Lower lobe of right lung (tissue), 2 donors: ENCODE measurements at regions not wholly inside any gene's neighbourhood (a gene's known extent, or its start where the extent isn't known, plus 50 kb on each side); places are given as distances from the start of the nearest gene placed in this dataset.

Experiments
- ATAC-seq, 2 donors: fragments of 200-7000 bp; cut with Tn5 transposase; one replicate each; pipeline ENCODE4 v1.9.1; 2020 to 2022; ENCODE audit warnings: mild to moderate bottlenecking in 2 of 2, moderate library complexity in 2 of 2
- DNase-seq: peaks from one replicate; pipeline ENCODE4 v3.0.0-alpha.2; 2020
- H3K27ac ChIP-seq: fragments of 200-600 bp; one replicate; pipeline ENCODE4 v1.8.0; 2022
- H3K27me3 ChIP-seq: fragments of 200-600 bp; one replicate; pipeline ENCODE4 v1.8.0; 2022; ENCODE audit warnings: low read depth
- H3K36me3 ChIP-seq: fragments of 200-600 bp; one replicate; pipeline ENCODE4 v1.8.0; 2022; ENCODE audit warnings: mild to moderate bottlenecking
- H3K4me1 ChIP-seq: fragments of 200-600 bp; one replicate; pipeline ENCODE4 v1.8.0; 2022
- H3K4me3 ChIP-seq: fragments of 200-600 bp; one replicate; pipeline ENCODE4 v1.8.0; 2022; ENCODE audit warnings: mild to moderate bottlenecking
- H3K9me3 ChIP-seq: fragments of 200-600 bp; one replicate; pipeline ENCODE4 v1.8.0; 2022
- intact Hi-C: fragments of 100-400 bp; cut with DNase I; formaldehyde crosslinking; loops from one replicate; pipeline ENCODE4 v1.11.0; 2022
- TF ChIP-seq, protein P1 (sequence below): fragments of 200-600 bp; IDR thresholded peaks from one replicate; pipeline ENCODE4 v1.8.0; 2022; ENCODE audit warnings: antibody characterized with exemption, mild to moderate bottlenecking
- donor health status: DM: no; HTN: yes; CAD: no; lungs with severe emphysema.

DNA sequence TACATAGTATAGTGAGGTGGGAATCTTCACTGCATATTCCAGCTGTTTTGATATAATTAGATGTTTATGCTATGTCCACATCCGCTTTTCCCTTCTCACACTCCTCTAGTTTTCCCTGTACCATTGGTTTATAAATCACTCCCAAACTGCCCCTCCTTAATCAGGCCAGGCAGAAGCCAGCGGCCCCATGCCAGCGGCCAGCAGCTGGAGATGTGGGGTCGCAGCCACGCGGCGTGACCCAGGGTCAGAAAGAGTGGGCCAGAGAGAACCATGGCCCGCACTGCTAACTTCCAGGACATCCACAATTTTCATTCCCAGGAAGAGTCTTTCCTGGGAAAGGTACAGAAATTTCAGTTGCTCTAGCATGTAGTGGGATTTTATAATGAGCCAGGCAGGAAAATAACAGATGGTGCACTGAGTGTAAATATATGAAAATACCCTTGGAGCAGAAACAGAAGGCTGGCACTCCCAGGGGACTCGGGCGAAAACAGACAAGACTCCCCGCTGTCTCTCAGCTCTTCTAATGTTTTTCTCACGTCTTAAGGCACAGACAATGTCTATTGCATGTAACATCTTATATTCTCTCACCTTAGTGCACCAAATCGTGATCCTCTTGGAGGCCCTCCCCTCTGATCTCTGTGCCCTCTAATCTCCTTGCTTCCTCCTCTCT is 145.9 kb upstream of the ZFP42 start:
- Histone ChIP-seq H3K27me3 (no peaks in the 10 kb centered on the region), H3K4me1 (no peaks in the 10 kb centered on the region), H3K36me3 (no peaks in the 10 kb centered on the region), H3K9me3 (no peaks in the 10 kb centered on the region), H3K27ac (no peak overlapping the region), H3K4me3 (no peak overlapping the region)
- ATAC-seq (no peak), DNase-seq (no peak)
- TF ChIP-seq, protein P1, sequence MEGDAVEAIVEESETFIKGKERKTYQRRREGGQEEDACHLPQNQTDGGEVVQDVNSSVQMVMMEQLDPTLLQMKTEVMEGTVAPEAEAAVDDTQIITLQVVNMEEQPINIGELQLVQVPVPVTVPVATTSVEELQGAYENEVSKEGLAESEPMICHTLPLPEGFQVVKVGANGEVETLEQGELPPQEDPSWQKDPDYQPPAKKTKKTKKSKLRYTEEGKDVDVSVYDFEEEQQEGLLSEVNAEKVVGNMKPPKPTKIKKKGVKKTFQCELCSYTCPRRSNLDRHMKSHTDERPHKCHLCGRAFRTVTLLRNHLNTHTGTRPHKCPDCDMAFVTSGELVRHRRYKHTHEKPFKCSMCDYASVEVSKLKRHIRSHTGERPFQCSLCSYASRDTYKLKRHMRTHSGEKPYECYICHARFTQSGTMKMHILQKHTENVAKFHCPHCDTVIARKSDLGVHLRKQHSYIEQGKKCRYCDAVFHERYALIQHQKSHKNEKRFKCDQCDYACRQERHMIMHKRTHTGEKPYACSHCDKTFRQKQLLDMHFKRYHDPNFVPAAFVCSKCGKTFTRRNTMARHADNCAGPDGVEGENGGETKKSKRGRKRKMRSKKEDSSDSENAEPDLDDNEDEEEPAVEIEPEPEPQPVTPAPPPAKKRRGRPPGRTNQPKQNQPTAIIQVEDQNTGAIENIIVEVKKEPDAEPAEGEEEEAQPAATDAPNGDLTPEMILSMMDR = no peak
- intact Hi-C loops = no loop called here

DNA sequence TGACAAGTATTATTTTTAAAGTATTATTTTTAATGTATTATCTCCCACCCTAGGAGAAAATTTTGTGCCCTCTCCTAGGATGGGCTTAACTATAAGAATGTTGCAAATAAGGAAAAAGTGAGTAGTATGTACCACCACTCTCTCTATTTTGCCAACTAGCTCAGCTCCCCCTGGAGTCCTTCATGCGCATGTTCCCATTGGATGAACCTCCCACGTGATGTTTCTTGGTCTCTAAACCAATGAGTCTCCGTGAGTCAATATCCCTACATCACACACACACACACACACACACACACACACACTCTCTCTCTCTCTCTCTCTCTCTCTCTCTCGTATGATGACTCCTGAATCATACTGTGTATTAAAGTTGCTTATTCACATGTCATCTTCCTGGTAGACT is 129.7 kb upstream of the ZFP42 start:
- Histone ChIP-seq H3K4me3 (no peak overlapping the region), H3K4me1 (no peaks in the 10 kb centered on the region), H3K27me3 (no peaks in the 10 kb centered on the region), H3K36me3 (no peaks in the 10 kb centered on the region), H3K9me3 (no peaks in the 10 kb centered on the region), H3K27ac (no peak overlapping the region)
- TF ChIP-seq, protein P1 = no peak
- intact Hi-C loops = no loop called here
- ATAC-seq = no peak
- no peak for DNase-seq

DNA sequence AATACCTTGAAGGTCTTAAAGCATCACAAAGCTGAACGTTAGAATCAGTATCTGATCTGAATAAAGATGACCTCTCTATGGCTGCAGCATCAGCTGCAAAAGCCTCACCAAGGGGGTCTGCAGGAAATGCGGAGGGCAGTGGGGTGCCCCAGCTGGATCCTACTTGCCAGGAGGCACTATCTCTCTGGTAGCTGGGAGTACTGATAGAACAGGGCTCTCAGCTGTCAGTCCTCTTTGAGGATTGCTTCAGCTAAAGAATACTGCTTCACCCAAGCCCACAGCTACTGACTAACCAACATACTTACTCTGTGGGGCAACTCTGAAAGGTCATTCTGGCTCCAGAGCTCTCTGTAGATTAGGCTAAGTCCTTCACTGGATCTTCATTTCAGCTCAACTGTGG is 112.5 kb upstream of the ZFP42 start:
- Histone ChIP-seq H3K36me3 (no peaks in the 10 kb centered on the region), H3K4me1 (no peaks in the 10 kb centered on the region), H3K4me3 (no peak overlapping the region), H3K9me3 (no peaks in the 10 kb centered on the region), H3K27ac (no peak overlapping the region), H3K27me3 (no peaks in the 10 kb centered on the region)
- DNase-seq = no peak
- intact Hi-C loops = no loop called here
- no peak for ATAC-seq
- TF ChIP-seq, protein P1 = no peak

DNA sequence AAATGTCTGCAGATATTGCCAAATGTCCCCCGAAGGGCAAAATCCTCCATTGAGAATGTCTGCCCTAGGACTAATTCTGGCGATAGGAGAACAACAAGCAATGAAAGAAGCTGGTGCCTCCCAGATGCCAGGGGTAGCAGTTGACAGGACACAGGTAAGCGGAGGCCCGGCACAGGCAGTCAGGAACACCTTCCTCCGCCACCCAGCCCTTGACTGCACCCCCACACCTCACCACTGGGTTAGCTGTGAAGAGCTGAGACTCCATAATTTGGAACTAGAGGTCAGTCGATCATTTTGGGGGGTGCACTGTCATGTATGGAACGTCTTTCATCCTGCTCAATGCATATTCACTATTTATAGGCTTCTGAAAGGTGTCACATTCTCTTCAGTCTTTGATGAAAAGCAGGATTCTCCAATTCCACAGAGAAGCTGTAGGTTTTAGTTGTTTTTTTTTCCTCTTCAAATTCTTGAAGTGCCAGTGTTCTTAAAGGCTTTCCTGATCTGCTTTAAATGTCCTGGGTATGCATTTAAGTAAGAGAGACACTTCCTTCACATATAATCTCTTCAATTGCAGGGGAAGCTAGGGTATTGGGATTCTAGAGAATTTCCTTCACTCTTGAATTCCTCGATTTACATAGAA is 111.6 kb upstream of the ZFP42 start:
- Histone ChIP-seq H3K27ac (no peak overlapping the region), H3K9me3 (no peaks in the 10 kb centered on the region), H3K27me3 (no peaks in the 10 kb centered on the region), H3K36me3 (no peaks in the 10 kb centered on the region), H3K4me1 (no peaks in the 10 kb centered on the region), H3K4me3 (no peak overlapping the region)
- TF ChIP-seq, protein P1 = no peak
- DNase-seq (no peak), ATAC-seq (no peak)
- intact Hi-C loops = no loop called here

DNA sequence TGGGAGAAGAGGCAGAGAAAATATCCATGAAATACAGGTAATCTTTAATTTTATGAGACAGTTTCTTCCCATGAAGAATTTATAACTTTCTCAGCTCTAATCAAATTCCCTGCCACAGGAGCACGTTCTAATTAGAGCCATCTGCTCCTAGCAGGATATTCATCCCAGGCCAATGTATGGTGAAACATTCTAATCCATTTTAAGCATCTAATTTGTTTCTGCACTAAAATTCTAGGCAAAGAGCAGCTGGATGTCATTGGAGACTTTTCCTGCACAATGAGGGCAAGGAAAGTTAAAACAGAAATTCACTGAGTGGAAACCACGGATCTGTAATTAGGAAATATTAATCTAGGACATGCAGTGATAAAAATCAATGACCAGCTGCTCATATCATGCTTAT is 107.7 kb upstream of the ZFP42 start:
- H3K4me3 ChIP-seq = no peak overlapping the region
- no peaks in the 10 kb centered on the region for H3K27me3 ChIP-seq
- DNase-seq = no peak
- TF ChIP-seq, protein P1 = no peak
- H3K36me3 ChIP-seq = no peaks in the 10 kb centered on the region
- H3K4me1 ChIP-seq = no peaks in the 10 kb centered on the region
- H3K27ac ChIP-seq = no peak overlapping the region
- H3K9me3 ChIP-seq = no peaks in the 10 kb centered on the region
- intact Hi-C loops = no loop called here
- ATAC-seq = no peak
